GM21526 (cell line): ENCODE measurements at regions not wholly inside any gene's neighbourhood (a gene's known extent, or its start where the extent isn't known, plus 50 kb on each side); places are given as distances from the start of the nearest gene placed in this dataset.
"Not testable (repeated sequence)": the region's sequence is repeated elsewhere in the genome, so short reads cannot be mapped to it uniquely, and the experiment has no call there.

Experiments used
- ATAC-seq: cut with Tn5 transposase; IDR thresholded peaks from one replicate; pipeline ENCODE4 v1.9.1; 2021; ENCODE audit warnings: moderate library complexity; ENCODE audit not compliant: unreplicated experiment, low FRiP score

- no peak for ATAC-seq
Observed at GRCh38 chr4:175033162-175033561, 115.0 kb downstream of the ADAM29 start.

- no peak for ATAC-seq
Observed at GRCh38 chr4:175034007-175034406, 115.8 kb downstream of the ADAM29 start.

- ATAC-seq: no peak
Observed at GRCh38 chr4:175034986-175035705, 117.0 kb downstream of the ADAM29 start.

- ATAC-seq: no peak
Observed at GRCh38 chr4:175035905-175036304, 117.7 kb downstream of the ADAM29 start.

GRCh38 chr4:175048111-175048784 is 130.1 kb downstream of the ADAM29 start:
- no peak for ATAC-seq

GRCh38 chr4:175048906-175049305 is 130.7 kb downstream of the ADAM29 start:
- ATAC-seq: no peak

- no peak for ATAC-seq
Observed at GRCh38 chr4:175051974-175052373, 133.8 kb downstream of the ADAM29 start.

GRCh38 chr4:175054980-175055379 is 136.8 kb downstream of the ADAM29 start:
- no peak for ATAC-seq

- no peak for ATAC-seq
Observed at GRCh38 chr4:175062183-175062592, 144.0 kb downstream of the ADAM29 start.

GRCh38 chr4:175065228-175065627 is 147.1 kb downstream of the ADAM29 start:
- ATAC-seq: no peak

GRCh38 chr4:175066923-175067627 is 148.9 kb downstream of the ADAM29 start:
- ATAC-seq: no peak

GRCh38 chr4:175068266-175068665 is 150.1 kb downstream of the ADAM29 start:
- no peak for ATAC-seq

- ATAC-seq: no peak
Observed at GRCh38 chr4:175070444-175070843, 152.3 kb downstream of the ADAM29 start.

GRCh38 chr4:175071123-175071522 is 153.0 kb downstream of the ADAM29 start:
- ATAC-seq: no peak

GRCh38 chr4:175087145-175087544 is 169.0 kb downstream of the ADAM29 start:
- no peak for ATAC-seq

- no peak for ATAC-seq
Observed at GRCh38 chr4:175090116-175090515, 172.0 kb downstream of the ADAM29 start.

- no peak for ATAC-seq
Observed at GRCh38 chr4:175091649-175092048, 173.5 kb downstream of the ADAM29 start.

GRCh38 chr4:175092114-175092513 is 174.0 kb downstream of the ADAM29 start:
- no peak for ATAC-seq

GRCh38 chr4:175093055-175093454 is 174.9 kb downstream of the ADAM29 start:
- ATAC-seq: not testable (repeated sequence)

GRCh38 chr4:175103403-175103802 is 185.2 kb downstream of the ADAM29 start:
- ATAC-seq: no peak

- no peak for ATAC-seq
Observed at GRCh38 chr4:175106301-175106700, 188.1 kb downstream of the ADAM29 start.
